ENCODE measurements at regions not wholly inside any gene's neighbourhood (a gene's known extent, or its start where the extent isn't known, plus 50 kb on each side); places are given as distances from the start of the nearest gene placed in this dataset.

DNA sequence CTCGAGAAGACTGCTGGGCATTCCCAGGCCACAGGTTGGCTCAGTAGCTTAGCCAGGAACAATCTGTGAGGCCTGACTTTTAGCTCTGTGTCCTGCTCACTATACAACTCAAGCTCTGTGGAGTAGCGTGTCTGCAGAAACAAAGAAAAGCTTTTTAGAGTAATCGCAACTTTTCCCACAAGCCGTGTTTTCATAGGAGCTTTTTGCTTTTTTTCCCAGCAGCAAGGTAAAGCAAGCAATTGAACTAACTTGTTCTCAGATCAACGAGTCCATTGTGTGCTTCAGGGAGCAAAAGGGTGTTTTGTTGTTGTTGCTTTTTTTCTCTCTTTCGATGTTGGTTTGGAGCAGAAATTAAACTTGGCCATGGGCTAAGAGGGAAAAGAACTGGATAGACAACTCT lies 97.3 kb upstream of the BCL2L14 start (continued):
- TF ChIP-seq, protein P1, sequence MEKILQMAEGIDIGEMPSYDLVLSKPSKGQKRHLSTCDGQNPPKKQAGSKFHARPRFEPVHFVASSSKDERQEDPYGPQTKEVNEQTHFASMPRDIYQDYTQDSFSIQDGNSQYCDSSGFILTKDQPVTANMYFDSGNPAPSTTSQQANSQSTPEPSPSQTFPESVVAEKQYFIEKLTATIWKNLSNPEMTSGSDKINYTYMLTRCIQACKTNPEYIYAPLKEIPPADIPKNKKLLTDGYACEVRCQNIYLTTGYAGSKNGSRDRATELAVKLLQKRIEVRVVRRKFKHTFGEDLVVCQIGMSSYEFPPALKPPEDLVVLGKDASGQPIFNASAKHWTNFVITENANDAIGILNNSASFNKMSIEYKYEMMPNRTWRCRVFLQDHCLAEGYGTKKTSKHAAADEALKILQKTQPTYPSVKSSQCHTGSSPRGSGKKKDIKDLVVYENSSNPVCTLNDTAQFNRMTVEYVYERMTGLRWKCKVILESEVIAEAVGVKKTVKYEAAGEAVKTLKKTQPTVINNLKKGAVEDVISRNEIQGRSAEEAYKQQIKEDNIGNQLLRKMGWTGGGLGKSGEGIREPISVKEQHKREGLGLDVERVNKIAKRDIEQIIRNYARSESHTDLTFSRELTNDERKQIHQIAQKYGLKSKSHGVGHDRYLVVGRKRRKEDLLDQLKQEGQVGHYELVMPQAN (conservative IDR thresholded peaks at IDR 0.05) = no peak
- TF ChIP-seq HDAC6 (IDR thresholded peaks at IDR 0.05; ENCODE audit: unreplicated experiment) (no peak), ZNF274 (IDR thresholded peaks at IDR 0.05; ENCODE audit: insufficient read depth, insufficient read length) (no peak), SPI1 (IDR thresholded peaks at IDR 0.05; ENCODE audit: borderline replicate concordance, insufficient read depth, low read depth, low read length) (no peak)
- TF ChIP-seq, protein P2, sequence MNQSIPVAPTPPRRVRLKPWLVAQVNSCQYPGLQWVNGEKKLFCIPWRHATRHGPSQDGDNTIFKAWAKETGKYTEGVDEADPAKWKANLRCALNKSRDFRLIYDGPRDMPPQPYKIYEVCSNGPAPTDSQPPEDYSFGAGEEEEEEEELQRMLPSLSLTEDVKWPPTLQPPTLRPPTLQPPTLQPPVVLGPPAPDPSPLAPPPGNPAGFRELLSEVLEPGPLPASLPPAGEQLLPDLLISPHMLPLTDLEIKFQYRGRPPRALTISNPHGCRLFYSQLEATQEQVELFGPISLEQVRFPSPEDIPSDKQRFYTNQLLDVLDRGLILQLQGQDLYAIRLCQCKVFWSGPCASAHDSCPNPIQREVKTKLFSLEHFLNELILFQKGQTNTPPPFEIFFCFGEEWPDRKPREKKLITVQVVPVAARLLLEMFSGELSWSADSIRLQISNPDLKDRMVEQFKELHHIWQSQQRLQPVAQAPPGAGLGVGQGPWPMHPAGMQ (IDR thresholded peaks at IDR 0.05; ENCODE audit: borderline replicate concordance) = no peak

DNA sequence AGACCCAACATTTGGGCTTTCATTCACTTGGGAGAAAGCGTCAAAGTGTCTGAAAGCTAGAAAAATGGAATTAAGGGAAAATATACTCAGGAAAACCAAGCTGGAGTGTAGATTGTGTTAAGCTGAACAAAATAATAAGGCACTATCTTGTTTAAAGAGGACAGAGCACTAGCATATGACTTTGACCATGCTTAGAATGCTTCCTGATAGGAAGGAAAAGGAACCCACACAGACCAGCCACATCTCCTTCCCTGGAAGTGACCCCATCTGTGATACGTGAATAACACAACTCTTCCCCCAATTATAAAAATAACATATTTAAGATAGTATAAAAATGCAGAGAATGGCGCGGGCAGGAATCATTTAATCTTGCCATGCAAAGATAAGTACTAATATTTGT lies 94.7 kb upstream of the BCL2L14 start:
- CTCF ChIA-PET = no interaction called here
- no peak for FAIRE-seq
- WGBS (ENCODE audit: insufficient coverage, insufficient replicate concordance, low lambda C conversion rate, missing lambda C conversion rate) = 73% methylated on average over 4 of the region's 4 CpGs

More for the DNA sequence above, 94.7 kb upstream of the BCL2L14 start:
- no peak overlapping the region for H2AFZ ChIP-seq (ENCODE audit: control insufficient read depth, low read depth, low read length)
- peaks cover 10% of the 10 kb centered on the region for H3K4me1 ChIP-seq (ENCODE audit: control insufficient read depth, insufficient read depth, low read length)
- H3K79me2 ChIP-seq (ENCODE audit: control insufficient read depth, insufficient read depth, low read length) = no peaks in the 10 kb centered on the region
- DNase-seq (ENCODE audit: low read depth, low spot score) (no peak), ATAC-seq (no peak)
- ChIA-PET RAD21 (ENCODE audit: unreplicated experiment) (interaction anchor here (1.8 kb wide), 1 partner anchor 18 kb away, joined by 4 read pairs; no protein-coding TSS in a partner anchor), POLR2A (no interaction called here), SMC1A (ENCODE audit: uncharacterized antibody, unreplicated experiment) (interaction anchor here (1.0 to 1.2 kb wide), 2 partner anchors 35 to 58 kb away, joined by 3 to 5 read pairs; no protein-coding TSS in a partner anchor)
- no peak overlapping the region for H3K27ac ChIP-seq (ENCODE audit: control insufficient read depth, insufficient read depth)
- in situ Hi-C loops (cut with MboI) = no loop called here
- H3K9ac ChIP-seq (ENCODE audit: control insufficient read depth, insufficient read depth, low read length) = no peak overlapping the region
- H3K9me3 ChIP-seq (replicated peaks; ENCODE audit: control insufficient read depth, insufficient read depth, low read length) = no peaks in the 10 kb centered on the region; the same call in 2 of the 3 replicates
- no peaks in the 10 kb centered on the region for H4K20me1 ChIP-seq (ENCODE audit: control insufficient read depth, insufficient read depth)
- TF ChIP-seq HDAC2 (IDR thresholded peaks at IDR 0.05) (no peak), NRF1 (conservative IDR thresholded peaks at IDR 0.05; ENCODE audit: low read depth, low read length) (no peak), FOS (IDR thresholded peaks at IDR 0.05; ENCODE audit: borderline replicate concordance, extremely low read depth, insufficient read length) (no peak), POLR2AphosphoS5 (IDR thresholded peaks at IDR 0.05; ENCODE audit: low read length) (no peak), YY1 (IDR thresholded peaks at IDR 0.05; ENCODE audit: low read depth, low read length) (no peak), CHD2 (IDR thresholded peaks at IDR 0.05; ENCODE audit: borderline replicate concordance, low read depth, low read length) (no peak), IKZF1 (conservative IDR thresholded peaks at IDR 0.05) (no peak), ZNF622 (IDR thresholded peaks at IDR 0.05) (no peak), MTA2 (IDR thresholded peaks at IDR 0.05; ENCODE audit: low read depth) (no peak), YBX1 (IDR thresholded peaks at IDR 0.05) (no peak), HDAC6 (IDR thresholded peaks at IDR 0.05; ENCODE audit: unreplicated experiment) (no peak), CBX3 (IDR thresholded peaks at IDR 0.05; ENCODE audit: borderline replicate concordance, low read depth) (no peak)
- TF ChIP-seq, protein P3, sequence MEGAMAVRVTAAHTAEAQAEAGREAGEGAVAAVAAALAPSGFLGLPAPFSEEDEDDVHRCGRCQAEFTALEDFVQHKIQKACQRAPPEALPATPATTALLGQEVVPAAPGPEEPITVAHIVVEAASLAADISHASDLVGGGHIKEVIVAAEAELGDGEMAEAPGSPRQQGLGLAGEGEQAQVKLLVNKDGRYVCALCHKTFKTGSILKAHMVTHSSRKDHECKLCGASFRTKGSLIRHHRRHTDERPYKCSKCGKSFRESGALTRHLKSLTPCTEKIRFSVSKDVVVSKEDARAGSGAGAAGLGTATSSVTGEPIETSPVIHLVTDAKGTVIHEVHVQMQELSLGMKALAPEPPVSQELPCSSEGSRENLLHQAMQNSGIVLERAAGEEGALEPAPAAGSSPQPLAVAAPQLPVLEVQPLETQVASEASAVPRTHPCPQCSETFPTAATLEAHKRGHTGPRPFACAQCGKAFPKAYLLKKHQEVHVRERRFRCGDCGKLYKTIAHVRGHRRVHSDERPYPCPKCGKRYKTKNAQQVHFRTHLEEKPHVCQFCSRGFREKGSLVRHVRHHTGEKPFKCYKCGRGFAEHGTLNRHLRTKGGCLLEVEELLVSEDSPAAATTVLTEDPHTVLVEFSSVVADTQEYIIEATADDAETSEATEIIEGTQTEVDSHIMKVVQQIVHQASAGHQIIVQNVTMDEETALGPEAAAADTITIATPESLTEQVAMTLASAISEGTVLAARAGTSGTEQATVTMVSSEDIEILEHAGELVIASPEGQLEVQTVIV (IDR thresholded peaks at IDR 0.05; ENCODE audit: borderline replicate concordance, partially characterized antibody) = no peak
- no peaks in the 10 kb centered on the region for H3K27me3 ChIP-seq (replicated peaks in 1 of 2; ENCODE audit: control insufficient read depth in 2 of 2, insufficient read depth in 2 of 2, low read length in 1 of 2)
- no peak overlapping the region for H3K4me2 ChIP-seq (ENCODE audit: control insufficient read depth, insufficient read depth)
- no TSS peak for BruUV-seq (replicated peaks)
- intact Hi-C loops (cut with micrococcal nuclease; ENCODE audit: unreplicated experiment) = no loop called here
- H3K36me3 ChIP-seq (ENCODE audit: control insufficient read depth in 2 of 2, insufficient read depth in 2 of 2, low read length in 1 of 2) = no peaks in the 10 kb centered on the region
- H3K4me3 ChIP-seq = no peak overlapping the region

Measured in GM12878 (cell line).